ENCODE measurements at regions not wholly inside any gene's neighbourhood (a gene's known extent, or its start where the extent isn't known, plus 50 kb on each side); places are given as distances from the start of the nearest gene placed in this dataset.

DNA sequence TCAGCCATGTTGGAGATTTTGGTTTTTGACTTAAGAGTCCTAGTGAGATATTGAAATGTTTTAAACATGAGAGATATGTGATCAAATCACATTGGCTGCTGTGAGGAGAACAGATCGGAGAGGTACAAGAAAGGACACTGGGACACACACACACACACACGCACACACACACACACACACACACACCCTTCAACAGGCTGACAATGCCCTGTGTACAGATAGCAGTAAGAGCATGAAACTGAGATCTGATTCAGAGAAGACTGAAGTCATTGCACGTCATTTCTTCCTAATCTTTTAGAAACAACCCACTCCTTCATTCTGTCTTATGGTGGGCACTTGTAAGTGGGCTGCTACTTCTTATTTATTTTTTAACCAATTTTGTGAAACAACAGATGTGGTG is 200.5 kb upstream of the E2F8 start:
- TF ChIP-seq, protein P1, sequence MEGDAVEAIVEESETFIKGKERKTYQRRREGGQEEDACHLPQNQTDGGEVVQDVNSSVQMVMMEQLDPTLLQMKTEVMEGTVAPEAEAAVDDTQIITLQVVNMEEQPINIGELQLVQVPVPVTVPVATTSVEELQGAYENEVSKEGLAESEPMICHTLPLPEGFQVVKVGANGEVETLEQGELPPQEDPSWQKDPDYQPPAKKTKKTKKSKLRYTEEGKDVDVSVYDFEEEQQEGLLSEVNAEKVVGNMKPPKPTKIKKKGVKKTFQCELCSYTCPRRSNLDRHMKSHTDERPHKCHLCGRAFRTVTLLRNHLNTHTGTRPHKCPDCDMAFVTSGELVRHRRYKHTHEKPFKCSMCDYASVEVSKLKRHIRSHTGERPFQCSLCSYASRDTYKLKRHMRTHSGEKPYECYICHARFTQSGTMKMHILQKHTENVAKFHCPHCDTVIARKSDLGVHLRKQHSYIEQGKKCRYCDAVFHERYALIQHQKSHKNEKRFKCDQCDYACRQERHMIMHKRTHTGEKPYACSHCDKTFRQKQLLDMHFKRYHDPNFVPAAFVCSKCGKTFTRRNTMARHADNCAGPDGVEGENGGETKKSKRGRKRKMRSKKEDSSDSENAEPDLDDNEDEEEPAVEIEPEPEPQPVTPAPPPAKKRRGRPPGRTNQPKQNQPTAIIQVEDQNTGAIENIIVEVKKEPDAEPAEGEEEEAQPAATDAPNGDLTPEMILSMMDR (IDR thresholded peaks at IDR 0.05; ENCODE audit: unreplicated experiment) = no peak
- peaks cover 3% of the 10 kb centered on the region for H3K27me3 Mint-ChIP-seq (ENCODE audit: unreplicated experiment)
- no peak overlapping the region for H3K4me3 Mint-ChIP-seq (ENCODE audit: unreplicated experiment)
- no peaks in the 10 kb centered on the region for H3K9me3 Mint-ChIP-seq (ENCODE audit: unreplicated experiment)
- no peaks in the 10 kb centered on the region for H3K36me3 Mint-ChIP-seq (ENCODE audit: low read depth, unreplicated experiment)
- H3K4me1 Mint-ChIP-seq (ENCODE audit: unreplicated experiment) = no peaks in the 10 kb centered on the region
- no peak overlapping the region for H3K27ac Mint-ChIP-seq (ENCODE audit: unreplicated experiment)
- no peak for DNase-seq (ENCODE audit: low spot score)

DNA sequence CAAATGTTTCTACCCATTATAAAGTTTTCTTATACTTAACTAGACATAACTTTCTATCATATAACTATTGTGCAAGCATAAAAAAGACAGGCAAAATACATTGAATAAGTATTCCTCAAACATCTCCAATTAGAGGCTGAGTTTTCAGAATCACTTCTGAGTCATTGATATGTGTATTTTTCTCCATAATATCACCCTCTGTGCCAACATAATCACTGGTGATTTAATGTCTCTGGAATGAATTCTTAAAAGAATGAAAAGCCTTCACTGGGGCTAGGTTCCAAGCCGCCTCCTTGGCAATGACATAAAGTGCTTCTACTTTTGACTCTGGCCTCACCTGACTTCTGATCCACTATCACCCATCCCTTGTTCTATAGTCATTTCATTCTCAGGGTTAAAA is 197.0 kb upstream of the E2F8 start:
- DNase-seq (ENCODE audit: low spot score) = no peak
- no peak overlapping the region for H3K4me3 Mint-ChIP-seq (ENCODE audit: unreplicated experiment)
- H3K4me1 Mint-ChIP-seq (ENCODE audit: unreplicated experiment) = no peaks in the 10 kb centered on the region
- H3K36me3 Mint-ChIP-seq (ENCODE audit: low read depth, unreplicated experiment) = no peaks in the 10 kb centered on the region
- H3K9me3 Mint-ChIP-seq (ENCODE audit: unreplicated experiment) = no peaks in the 10 kb centered on the region
- H3K27me3 Mint-ChIP-seq (ENCODE audit: unreplicated experiment) = peaks cover 1% of the 10 kb centered on the region
- no peak overlapping the region for H3K27ac Mint-ChIP-seq (ENCODE audit: unreplicated experiment)
- TF ChIP-seq, protein P1 (IDR thresholded peaks at IDR 0.05; ENCODE audit: unreplicated experiment) = no peak

DNA sequence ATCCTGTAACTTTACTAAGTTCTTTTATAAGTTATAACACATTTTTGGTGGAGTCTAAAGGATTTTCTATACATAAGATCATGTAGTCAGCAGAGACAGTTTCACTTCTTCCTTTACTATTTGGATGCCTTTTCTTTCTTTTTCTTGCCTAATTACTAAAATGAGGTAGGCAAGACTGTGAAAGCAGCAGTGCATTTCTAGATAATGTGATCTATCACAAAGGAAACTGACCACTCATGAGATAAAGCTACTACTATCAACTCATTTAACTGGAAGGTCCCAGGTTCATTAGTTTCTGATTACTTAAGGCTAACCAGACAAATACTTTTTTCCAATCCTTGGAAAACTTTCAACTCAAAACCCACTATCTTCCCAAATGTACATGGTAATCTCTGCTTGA is 196.2 kb upstream of the E2F8 start:
- no peaks in the 10 kb centered on the region for H3K36me3 Mint-ChIP-seq (ENCODE audit: low read depth, unreplicated experiment)
- no peak overlapping the region for H3K27ac Mint-ChIP-seq (ENCODE audit: unreplicated experiment)
- H3K9me3 Mint-ChIP-seq (ENCODE audit: unreplicated experiment) = no peaks in the 10 kb centered on the region
- H3K4me1 Mint-ChIP-seq (ENCODE audit: unreplicated experiment) = no peaks in the 10 kb centered on the region
- TF ChIP-seq, protein P1 (IDR thresholded peaks at IDR 0.05; ENCODE audit: unreplicated experiment) = no peak
- DNase-seq (ENCODE audit: low spot score) = no peak
- no peak overlapping the region for H3K4me3 Mint-ChIP-seq (ENCODE audit: unreplicated experiment)
- H3K27me3 Mint-ChIP-seq (ENCODE audit: unreplicated experiment) = no peaks in the 10 kb centered on the region

DNA sequence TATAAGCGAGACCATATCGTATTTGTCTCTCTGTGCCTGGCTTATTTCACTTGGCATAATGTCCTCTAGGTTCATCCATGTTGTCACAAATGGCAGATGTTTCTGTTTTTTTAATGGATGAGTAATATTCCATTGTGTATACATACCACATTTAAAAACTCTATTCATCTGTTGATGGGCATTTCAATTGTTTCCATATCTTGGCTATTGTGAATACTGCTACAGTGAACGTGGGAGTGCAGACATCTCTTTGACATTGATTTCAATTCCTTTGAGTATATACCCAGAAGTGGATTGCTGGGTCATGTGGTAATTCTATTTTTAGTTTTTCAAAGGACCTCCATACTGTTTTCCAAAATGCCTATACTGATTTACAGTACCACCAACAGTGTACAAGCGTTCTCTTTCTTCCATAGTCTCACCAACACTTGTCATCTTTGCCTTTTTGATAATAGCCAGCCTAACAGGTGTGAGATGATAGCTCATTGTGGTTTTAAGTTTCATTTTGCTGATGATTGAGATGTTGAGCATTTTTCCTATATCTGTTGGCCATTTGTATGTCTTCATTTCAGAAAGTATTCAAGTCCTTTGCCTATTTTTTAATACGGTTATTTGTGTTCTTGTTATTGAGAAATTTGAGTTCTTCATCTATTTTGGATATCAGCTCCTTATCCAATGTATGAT is 194.7 kb upstream of the E2F8 start:
- H3K36me3 Mint-ChIP-seq (ENCODE audit: low read depth, unreplicated experiment) = no peaks in the 10 kb centered on the region
- no peak for DNase-seq (ENCODE audit: low spot score)
- H3K9me3 Mint-ChIP-seq (ENCODE audit: unreplicated experiment) = no peaks in the 10 kb centered on the region
- H3K4me1 Mint-ChIP-seq (ENCODE audit: unreplicated experiment) = no peaks in the 10 kb centered on the region
- no peak overlapping the region for H3K27ac Mint-ChIP-seq (ENCODE audit: unreplicated experiment)
- TF ChIP-seq, protein P1 (IDR thresholded peaks at IDR 0.05; ENCODE audit: unreplicated experiment) = no peak
- no peak overlapping the region for H3K4me3 Mint-ChIP-seq (ENCODE audit: unreplicated experiment)
- H3K27me3 Mint-ChIP-seq (ENCODE audit: unreplicated experiment) = peaks cover 4% of the 10 kb centered on the region

DNA sequence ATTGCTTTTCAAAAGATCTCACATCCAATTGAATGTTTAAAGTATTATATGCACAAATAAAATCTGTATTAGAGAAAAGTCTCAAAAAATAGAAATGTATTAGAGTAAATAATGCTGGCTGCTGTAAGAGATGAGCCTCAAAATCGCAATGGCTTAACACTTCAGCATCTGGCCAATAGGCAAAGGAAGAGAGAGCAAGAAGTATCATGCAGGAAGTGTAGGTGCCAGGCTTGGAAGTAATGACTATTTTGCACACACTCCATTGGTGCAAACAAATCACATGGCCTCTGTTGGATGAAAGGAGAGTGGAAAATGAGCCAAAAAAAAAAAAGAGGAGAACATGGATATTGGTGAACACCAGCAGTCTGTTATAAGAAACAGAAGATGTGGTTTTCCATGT is 193.0 kb upstream of the E2F8 start:
- peaks cover 4% of the 10 kb centered on the region for H3K27me3 Mint-ChIP-seq (ENCODE audit: unreplicated experiment)
- H3K27ac Mint-ChIP-seq (ENCODE audit: unreplicated experiment) = no peak overlapping the region
- H3K9me3 Mint-ChIP-seq (ENCODE audit: unreplicated experiment) = no peaks in the 10 kb centered on the region
- H3K36me3 Mint-ChIP-seq (ENCODE audit: low read depth, unreplicated experiment) = no peaks in the 10 kb centered on the region
- H3K4me3 Mint-ChIP-seq (ENCODE audit: unreplicated experiment) = no peak overlapping the region
- DNase-seq (ENCODE audit: low spot score) = no peak
- TF ChIP-seq, protein P1 (IDR thresholded peaks at IDR 0.05; ENCODE audit: unreplicated experiment) = no peak
- no peaks in the 10 kb centered on the region for H3K4me1 Mint-ChIP-seq (ENCODE audit: unreplicated experiment)
